Ovary (tissue), 3 donors: ENCODE measurements at regions not wholly inside any gene's neighbourhood (a gene's known extent, or its start where the extent isn't known, plus 50 kb on each side); places are given as distances from the start of the nearest gene placed in this dataset.

Experiments used
- EP300 ChIP-seq: sonication (generic); formaldehyde crosslinking; IDR thresholded peaks from one replicate; pipeline ENCODE4 v1.6.1; 2017; ENCODE audit warnings: antibody characterized with exemption
- POLR2A ChIP-seq: fragments of 450-650 bp; IDR thresholded peaks from one replicate; pipeline ENCODE4 v1.6.1; 2017; ENCODE audit warnings: antibody characterized with exemption, mild to moderate bottlenecking, moderate library complexity
- TF ChIP-seq, protein P1 (sequence below), 3 donors: fragments of 450-650 bp in 2 of 3; fragments of 200-600 bp in 1 of 3; IDR thresholded peaks; one replicate each; pipeline versions ENCODE4 v1.5.1 to v1.8.0; 2016 to 2022; ENCODE audit warnings: antibody characterized with exemption in 3 of 3, mild to moderate bottlenecking in 1 of 3
- donor health status: DM: no; HTN: no; CAD: no.

DNA sequence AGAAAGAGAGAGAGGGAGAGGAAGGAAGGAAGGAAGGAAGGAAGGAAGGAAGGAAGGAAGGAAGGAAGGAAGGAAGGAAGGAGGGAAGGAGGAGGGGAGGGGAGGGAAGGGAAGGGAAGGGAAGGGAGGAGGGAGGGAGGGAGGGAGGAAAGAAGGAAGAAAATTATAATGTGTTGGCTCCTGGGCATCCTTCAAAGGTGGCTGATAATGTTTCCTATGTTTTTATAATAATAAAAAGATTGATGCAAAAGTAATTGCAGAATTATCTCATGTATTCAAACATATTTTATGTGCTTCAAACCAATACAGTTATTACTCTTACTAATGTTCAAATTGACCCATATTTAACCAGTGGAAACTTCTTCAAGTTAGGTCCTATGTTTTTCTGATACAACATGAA is 260.9 kb downstream of the LNPK start:
- TF ChIP-seq EP300: no peak
- TF ChIP-seq, protein P1, sequence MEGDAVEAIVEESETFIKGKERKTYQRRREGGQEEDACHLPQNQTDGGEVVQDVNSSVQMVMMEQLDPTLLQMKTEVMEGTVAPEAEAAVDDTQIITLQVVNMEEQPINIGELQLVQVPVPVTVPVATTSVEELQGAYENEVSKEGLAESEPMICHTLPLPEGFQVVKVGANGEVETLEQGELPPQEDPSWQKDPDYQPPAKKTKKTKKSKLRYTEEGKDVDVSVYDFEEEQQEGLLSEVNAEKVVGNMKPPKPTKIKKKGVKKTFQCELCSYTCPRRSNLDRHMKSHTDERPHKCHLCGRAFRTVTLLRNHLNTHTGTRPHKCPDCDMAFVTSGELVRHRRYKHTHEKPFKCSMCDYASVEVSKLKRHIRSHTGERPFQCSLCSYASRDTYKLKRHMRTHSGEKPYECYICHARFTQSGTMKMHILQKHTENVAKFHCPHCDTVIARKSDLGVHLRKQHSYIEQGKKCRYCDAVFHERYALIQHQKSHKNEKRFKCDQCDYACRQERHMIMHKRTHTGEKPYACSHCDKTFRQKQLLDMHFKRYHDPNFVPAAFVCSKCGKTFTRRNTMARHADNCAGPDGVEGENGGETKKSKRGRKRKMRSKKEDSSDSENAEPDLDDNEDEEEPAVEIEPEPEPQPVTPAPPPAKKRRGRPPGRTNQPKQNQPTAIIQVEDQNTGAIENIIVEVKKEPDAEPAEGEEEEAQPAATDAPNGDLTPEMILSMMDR (IDR thresholded peaks at IDR 0.05): no peak
- no peak for TF ChIP-seq POLR2A
